GM03348 (cell line): ENCODE measurements at regions not wholly inside any gene's neighbourhood (a gene's known extent, or its start where the extent isn't known, plus 50 kb on each side); places are given as distances from the start of the nearest gene placed in this dataset.

Experiments used
- DNase-seq: peaks from one replicate; pipeline ENCODE4 v3.0.0; 2012; ENCODE audit warnings: low spot score

DNA sequence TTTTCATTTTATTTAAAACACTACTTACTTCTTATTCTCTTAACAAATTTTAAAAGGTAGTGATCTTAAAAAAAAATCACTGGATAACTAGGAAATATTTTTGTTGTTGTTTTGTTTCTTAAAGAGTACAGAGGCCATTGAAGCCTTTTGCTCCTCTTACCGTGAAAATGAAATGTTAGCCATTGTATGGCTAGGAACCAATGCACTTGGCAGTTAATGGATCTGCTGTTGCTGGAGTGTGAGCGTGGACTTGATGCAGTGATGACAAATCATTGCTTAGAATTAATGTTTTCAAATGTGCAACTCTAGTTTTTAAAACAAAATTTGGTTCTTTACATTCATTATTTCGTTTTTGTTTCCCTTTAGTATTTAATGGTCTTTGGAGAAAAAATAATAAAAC, 162.3 kb downstream of the HAUS1 start:
- DNase-seq: no peak

DNA sequence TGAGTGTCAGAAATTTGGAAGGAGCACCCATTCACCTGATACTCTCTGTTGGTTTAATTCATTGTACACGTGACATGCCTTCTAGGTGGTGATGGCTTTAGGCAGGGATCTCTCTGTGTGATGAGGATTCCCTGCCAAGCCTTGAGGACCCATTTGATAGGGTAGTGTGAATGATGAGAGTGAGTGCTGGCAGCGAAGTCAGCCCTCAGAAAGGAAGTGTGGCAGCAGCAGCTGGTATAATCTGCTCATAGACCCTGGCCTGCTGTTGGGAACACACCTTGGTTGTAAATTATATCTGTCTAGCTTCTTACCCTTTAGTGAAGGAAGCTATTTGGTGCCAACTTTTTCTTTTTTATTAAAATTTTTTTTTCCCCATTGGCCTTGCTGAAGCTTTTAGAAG, 164.5 kb downstream of the HAUS1 start:
- no peak for DNase-seq

DNA sequence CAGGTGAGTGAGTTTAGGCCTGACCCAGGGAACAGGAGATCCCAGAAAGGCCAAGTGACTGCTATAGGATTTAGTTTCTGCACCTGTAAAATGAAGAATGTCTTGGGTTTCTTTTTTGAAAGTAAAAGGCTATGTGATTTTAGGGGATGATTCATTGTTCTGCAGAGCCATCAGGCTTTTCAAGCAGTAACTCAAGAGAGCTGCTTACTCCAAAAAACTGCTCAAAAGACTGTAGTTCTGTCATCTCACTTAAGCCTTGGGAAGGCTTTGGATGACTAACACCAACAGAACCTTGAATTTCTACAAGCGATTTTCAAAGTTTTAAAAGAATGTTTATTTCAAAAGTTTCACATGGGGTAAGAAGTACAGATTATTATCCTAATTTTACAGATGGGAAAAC, 165.1 kb downstream of the HAUS1 start:
- no peak for DNase-seq

DNA sequence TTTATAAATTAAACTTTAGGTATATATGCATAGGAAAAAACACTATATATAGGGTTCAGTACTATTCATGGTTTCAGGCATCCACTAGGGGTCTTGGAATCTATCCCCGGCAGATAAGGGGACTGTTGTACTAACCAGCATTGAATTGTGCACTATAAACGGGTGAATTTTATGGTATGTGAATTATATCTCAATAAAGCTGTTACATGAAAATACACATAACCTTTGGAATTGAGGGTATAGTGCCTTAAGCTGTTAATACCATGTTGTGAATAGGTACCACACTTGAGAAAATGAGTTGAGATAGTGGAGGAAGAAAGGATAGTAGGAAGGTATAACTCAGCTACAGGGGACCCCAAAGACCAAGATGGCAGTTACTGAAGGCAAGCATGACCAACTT, 167.3 kb downstream of the HAUS1 start:
- no peak for DNase-seq

DNA sequence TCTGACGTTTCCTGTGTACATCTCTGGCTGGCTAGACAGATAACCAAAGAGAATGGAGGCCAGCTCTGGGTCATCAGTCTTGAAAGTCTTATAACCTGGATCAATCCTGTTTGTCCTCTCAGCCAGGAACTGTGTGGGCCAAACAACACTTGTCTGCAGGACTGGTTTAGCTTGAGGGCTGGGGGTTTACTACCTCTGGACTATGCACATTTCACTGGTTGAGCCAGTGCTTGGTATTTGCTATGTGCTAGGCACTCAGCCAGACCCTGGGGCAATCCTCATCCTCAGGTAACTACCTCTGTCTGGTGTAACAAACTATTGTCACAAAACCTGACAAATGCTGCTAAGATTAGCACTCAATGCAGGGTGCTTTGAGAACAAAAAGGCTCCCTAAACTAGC, 169.7 kb downstream of the HAUS1 start:
- DNase-seq: no peak

DNA sequence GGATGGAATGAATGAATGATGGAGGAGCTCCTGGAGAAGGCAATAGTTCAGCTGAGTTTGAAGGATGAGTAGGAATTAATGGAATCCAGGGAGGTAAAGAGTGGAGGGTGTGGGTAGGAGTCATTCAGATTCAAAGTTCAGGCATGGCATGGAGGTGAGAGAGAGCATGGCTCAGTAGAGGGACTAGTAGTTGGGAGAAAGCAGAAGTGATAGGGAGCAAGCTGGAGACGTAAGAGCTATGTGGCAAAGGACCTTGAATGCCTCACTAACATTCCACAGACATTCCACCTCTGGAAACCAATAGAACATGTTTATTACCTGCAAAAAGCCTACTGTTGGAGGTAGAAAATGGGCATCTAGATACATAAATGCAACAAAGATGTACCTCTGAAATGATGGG, 170.1 kb downstream of the HAUS1 start:
- DNase-seq: no peak

DNA sequence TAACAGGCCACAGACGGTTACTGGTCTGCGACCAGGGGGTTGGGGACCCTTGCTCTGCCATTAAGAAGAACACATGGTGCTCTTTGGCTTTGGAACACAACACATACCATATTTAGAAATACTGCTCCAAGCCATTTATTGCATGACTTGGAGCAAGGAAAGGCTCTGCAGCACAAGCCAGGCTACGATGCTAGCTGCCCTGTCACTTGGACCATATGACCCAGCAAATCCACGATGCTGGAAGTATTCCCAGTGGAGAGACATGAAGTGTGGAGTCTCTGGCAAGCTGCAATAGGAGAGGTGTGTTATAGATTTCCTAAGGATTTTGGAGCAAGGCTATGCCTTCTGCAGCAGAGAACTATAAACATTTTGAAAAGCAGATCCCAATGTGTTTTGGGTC, 171.2 kb downstream of the HAUS1 start:
- DNase-seq: no peak

DNA sequence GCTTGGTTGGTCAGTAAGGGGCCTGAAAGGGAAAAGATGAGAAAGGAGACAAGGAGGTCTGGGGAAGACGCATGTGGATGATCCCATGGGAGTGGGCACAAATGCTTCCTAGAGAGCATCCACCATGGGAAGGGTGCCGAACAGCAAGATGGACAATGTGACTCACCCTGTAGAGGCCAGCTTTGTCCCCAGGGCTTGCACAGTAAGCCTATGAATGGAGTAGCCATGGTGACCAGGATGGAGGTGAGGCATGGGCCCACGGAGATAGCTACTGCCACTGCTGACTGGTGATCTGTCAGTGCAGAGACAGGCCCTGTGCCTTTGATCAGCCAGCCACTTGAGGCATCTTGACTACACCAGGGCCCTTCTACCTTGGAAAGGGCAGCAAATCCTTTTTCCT, 172.6 kb downstream of the HAUS1 start:
- no peak for DNase-seq

DNA sequence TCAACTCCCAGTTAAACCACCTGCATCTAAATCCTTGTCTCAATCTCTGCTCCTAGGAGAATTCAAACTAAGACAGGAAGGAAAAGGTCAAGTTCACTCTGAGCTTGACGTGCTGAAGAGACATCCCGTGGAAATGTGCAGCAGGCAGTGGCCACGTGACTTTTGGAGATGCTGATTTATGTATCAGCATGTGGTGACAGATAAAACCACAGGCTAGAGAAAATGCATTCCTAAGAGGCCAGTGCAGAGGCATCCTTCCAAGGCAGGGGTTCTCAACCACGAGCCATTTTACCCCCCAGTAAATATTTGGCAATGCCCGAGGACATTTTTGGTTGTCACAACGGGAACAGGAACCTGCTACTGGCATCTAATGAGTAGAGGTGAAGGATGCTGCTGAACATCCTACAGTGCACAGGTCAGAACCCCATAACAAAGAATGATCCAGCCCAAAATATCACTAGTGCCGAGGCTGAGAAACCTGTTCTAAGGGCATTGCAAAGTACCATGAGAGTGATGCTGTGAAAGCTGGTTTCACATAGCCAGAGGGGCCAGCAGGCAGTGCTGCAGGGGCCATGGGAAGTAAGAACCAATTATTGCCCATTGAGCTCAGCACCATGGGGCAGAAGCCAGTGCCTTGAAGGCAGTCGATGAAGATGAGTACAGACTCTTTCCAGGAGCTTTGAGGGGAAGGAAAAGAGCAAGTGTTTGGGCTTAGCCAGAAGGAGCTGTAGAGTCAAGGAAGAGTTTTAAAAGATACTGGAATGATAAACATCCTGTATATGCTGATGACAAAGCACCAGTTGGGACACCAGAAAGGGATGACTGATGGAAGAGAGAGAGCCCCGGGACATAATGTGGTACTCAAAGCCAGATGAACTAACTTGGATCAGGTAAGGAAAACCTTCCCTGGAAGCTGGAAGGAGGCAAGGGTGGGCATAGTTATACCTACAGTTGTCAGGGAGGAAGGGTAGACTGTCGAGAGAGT, 174.6 kb downstream of the HAUS1 start:
- DNase-seq: peak; percentile 58

DNA sequence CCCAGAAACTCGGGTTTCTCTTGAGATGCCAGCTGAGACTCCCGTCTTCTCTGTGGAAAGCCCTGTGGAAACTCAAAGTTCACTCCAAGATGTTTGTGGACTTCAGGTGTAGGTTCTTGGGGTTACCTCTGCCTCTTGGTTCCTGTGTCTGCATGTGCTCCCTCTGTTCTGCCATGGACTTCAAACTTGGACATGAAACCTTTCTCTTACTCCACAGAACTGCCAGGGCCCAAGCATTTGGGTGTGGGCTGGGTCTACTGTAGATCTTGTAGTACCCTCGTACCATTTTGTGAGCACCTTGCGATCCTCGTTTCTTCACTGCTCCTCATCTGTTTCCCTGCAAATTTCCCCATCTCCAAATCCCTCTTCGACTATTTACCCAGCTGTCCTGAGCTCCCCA, 175.5 kb downstream of the HAUS1 start:
- DNase-seq: no peak

DNA sequence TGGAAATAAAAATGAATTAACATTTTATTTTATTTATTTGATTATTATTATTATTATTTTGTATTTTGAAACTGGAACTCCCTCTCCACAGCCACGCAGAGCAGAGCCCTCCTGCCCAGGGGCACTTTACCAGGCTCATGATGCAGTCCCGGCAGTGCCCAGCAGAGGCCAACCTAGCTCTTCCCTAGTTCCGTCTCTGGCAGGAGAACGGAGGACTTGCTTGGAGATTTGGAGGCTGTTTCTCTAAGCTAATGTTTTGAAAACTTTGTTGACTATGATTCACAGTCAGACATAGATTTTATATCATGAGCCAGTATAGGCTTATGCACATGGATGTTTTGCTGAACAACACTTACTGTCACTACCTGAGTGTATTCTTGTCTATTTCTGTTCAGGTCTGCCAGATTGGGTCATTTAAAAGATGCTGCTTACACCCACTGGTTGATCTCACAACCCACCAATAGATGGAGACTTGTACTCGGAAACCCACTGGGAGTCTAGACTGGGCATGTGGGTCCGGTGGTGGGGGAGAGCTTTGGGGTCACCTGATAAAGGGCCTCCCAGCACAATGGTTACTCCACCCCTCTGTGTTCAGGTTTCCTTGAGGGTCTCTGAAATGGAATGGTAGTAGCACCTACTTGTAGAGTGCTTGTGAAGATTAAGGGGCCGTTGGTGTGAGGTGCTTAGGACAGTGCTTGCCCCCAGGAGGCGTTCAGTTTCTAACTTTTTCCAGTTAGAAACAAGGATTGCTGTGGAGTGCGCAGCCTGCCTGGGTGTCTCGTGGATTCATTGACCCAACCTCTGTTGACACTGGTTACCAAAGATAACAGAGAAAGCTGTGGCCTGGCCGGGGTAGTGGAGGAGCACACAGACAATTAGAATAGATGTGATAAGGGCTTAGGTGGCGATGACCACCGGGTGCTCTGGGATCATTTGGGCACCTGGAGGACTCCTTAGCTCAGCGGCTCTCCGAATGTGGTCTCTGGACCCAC, 177.3 kb downstream of the HAUS1 start:
- DNase-seq: peak; percentile 87

DNA sequence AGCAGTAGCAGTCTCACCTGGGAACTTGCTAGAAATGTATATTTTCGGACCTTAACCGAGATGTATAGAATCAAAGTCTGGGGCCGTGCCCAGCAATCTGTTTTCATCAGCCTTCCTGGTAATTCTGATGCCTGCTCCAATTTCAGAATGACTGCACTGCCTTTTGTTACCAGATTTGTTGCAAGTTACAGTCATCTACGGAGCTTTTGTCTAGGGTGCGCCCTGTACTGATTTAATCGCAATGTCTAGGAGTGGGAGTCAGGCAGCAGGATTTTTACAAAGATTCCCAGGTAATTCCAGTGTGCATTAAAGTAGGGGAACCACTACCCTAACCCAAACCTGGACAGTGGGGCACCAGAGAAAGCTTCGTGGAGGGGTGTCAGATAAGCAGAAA, 178.0 kb downstream of the HAUS1 start:
- DNase-seq: no peak

DNA sequence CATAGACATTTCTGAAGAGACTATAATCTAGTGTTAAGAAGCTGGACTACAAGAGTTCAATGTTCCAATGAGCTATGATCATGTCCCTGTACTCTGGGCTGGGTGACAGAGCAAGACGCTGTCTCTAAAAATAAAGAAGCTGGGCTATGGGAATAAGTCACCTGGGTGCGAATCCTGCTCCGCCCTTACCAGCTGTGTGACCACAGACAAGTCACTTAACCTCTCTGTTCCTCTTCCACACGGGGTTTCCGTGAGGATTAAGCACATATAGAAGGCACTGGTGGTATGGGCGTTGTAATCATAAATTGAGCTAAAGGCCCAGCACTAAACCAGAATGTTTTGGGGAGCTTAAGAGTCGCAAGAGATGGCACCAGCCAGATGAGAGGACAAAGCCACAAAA, 178.5 kb downstream of the HAUS1 start:
- DNase-seq: no peak

DNA sequence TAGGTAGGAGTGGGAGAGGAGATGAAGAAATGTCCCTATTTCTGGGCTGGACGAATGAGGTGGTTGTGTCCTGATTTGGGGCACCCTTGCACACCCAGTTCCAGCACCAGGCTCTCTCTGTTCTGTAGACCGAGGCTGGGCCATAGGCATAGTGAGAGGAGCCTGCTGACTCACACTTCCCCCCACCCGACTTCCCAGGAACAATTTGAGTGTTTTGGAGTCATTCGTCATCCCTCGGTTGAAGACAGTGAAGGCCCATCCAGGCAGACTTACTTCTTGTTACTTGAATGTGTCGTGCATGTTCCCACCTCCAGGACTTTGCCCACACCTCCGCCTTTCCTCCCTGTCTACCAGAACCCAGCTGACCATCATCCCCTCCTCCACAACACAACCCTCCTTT, 179.1 kb downstream of the HAUS1 start:
- DNase-seq: no peak

DNA sequence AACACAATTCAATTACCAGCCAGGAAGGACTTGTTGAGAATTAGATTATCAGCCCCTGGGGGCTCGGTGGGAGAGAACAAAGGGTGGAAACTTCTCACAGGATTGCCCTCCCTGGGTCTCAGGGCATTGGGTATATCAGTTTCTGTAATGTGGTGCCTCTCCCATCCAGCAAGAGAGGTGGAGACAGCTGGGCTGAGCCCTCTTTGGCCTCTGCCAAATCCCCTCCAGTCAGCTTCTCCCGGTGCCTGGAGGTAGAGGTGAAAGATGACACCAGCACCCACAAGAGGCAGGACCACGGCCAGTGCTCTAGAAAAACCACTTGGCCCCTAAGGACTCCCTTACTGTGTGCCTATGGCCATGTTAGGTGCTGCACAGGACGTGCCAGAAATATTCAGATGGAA, 179.7 kb downstream of the HAUS1 start:
- no peak for DNase-seq

DNA sequence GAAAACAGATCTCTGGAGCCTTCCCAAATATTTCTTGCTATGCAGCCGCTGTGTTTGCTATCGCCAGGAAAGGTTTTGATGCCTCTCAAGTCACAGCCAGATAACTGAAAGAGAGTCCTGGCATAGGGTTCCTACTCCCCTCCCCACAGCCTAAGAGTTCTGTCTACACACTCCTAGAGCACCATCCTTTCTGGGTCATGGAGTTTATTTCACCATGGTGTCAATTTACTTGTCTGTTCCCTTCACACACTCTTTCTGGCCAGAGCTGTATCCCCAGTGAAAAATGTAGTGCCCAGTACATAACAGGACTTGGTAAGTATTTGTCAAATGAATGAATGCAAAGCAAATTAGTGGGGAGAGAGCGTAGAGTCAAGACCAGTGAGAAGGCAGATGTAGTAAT, 185.3 kb downstream of the HAUS1 start:
- DNase-seq: no peak

DNA sequence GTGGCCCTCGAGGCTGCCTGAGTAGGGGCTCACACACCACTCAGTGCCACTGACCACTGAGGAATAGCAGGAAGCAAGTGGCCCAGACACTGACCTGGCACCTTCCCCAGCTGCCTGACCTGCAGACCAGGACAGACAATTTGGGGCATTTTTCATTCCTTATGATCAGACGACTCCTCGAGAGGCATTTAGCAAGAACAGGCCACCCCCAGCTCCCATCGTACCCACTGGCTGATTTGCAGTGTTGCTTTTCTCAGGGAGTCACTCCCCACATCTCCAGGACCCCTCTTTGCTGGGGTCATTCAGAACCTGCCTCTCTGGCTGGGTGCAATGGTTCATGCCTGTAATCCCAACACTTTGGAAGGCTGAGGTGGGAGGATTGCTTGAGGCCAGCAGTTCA, 185.7 kb downstream of the HAUS1 start:
- DNase-seq: no peak

DNA sequence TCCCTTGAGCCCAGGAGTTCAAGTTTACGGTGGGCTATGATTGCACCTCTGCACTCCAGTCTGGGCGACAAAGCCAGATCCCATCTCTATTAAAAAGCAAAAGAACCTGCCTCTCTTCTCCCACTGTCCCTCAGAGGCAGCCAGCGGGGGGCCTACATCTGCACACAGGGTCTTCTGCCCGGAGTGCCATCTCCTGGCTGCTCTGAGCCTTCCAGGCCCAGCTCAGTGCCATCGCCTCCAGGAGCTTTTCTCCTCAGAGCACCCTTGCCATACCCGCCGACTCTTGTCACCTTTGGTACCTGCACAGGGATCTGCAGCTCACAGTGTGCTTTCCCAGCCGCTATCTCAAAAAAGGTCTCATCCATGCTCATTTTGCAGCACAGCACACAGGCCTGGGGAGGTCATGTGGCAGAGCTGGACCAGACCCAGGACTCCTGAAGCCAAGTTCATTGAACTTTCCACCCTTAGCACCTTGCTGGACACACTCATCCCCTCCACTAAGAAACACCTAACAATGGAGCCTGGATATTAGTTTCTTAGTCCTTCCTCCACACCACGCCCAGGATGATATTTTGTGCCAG, 186.3 kb downstream of the HAUS1 start:
- DNase-seq: no peak

DNA sequence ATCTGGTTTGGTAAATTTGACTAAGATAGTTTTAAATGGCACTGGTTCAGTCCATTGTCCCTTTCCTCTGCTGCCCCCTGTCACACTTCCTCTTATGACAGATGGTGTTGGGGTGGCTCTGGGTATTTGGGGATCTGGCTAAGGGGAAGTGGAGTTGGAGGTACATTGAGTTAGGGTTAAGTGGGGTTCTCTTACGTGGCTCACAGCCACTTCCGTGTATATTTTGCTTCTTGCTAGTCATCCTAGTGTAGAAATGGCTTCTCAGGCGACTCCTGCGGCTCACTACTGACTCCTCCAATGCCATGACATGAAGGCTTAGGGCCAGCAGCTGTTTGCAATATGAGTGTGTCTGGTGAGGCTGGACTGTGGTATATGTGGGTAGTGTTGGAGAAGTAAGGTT, 187.0 kb downstream of the HAUS1 start:
- no peak for DNase-seq

DNA sequence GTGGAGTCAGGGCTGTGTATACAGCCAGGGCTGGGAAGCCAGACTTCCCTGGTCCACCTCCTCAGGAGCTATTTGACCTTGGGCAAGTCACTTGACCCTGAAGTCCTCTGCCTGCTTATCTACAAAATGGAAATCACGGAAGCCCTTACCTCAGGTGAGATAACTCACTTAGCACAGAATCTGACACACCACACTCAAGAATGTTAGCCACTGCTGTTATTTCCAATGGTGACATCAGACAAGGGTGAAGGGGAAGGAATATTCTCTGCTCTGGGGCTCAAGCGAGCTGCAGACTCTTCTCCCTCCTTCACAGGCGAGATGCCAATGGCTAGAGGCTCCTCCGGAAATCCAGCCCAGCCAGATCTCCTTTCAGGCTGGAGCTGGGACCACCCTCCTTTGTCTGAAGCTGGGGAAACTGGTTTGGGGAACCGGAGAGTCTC, 189.6 kb downstream of the HAUS1 start:
- no peak for DNase-seq

DNA sequence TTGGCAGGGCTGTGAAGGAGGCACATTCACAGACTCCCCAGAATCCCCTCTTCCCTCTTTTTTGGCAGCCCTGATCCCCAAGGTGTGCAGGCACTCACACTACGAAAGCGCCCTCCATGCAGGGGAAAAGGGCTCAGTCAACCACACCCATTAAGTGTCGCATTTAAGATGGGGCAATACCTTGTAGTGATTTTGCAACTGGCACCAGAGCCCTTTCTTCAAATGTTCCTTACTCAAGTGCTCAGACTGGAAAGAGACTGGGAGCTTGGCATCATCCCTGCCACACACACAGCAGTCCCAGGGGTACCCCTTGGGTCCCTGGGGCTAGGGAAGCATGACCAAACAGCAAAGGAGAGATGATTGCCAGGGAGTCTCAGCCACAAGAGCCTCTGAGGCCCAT, 190.1 kb downstream of the HAUS1 start:
- DNase-seq: no peak

DNA sequence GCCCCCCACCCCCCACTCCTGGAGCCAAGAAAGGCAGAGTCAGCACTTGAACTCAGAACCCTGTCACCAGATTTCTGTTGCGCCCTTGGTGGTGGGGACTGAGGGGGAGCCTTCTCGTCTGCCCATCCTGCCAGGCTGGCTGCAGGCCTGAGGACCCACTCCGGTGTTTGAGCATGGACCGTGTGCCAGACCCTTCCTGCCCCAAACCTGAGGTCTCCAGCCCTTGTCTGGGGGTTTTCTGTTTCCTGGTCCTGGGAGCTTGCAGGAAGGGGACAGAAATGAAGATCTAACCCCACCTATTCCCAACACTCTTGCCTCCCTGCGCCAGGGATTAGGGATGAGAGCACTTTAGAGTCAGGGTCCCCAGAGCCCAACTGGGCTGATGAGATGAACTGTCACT, 190.6 kb downstream of the HAUS1 start:
- no peak for DNase-seq

DNA sequence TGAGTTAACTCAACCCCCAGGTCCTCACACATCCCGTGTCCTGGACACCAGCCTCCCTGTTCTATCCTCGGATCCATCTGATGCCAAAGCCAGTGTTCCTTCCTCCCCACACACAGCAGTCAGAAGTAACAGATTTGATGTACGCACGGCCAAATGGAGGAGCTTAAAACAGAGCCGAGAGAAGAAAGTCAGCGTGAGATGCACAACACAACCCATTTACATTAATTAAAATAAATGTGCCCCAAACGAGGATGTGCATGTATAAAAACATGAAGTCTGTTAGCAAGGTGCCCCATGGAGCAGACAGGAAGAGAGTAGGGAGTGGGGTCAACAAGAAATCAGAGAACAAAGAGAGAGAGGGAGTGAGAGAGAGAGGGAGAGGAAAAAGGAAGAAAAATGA, 191.2 kb downstream of the HAUS1 start:
- no peak for DNase-seq
